ENCODE measurements at regions not wholly inside any gene's neighbourhood (a gene's known extent, or its start where the extent isn't known, plus 50 kb on each side); places are given as distances from the start of the nearest gene placed in this dataset.

DNA sequence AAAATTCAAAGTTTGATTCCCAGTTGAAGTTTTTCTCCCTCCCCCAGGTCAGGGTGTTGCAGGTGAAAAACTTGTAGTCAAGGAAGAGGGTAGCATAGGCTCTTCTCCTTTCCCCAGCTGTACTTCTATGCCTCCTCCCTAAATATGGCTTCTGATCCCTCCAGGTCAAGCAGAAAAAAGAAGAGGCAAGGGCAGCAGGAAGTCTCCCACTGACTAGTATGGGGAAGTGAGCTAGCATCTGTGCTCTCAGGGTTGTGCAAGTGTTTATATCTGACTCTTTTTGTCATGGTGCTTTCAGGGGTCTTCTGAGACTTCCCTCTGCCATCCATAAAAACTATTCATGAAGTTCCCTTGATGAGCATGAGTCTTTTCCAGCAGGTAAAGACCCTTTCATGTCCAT lies 76.0 kb downstream of the ATPSCKMT start:
- DNase-seq (ENCODE audit: low spot score), result no peak
- ChIA-PET CTCF (no interaction called here), POLR2A (ENCODE audit: low non-redundant PET) (no interaction called here)
- no peak overlapping the region for H3K27ac ChIP-seq
- TF ChIP-seq, protein P1, sequence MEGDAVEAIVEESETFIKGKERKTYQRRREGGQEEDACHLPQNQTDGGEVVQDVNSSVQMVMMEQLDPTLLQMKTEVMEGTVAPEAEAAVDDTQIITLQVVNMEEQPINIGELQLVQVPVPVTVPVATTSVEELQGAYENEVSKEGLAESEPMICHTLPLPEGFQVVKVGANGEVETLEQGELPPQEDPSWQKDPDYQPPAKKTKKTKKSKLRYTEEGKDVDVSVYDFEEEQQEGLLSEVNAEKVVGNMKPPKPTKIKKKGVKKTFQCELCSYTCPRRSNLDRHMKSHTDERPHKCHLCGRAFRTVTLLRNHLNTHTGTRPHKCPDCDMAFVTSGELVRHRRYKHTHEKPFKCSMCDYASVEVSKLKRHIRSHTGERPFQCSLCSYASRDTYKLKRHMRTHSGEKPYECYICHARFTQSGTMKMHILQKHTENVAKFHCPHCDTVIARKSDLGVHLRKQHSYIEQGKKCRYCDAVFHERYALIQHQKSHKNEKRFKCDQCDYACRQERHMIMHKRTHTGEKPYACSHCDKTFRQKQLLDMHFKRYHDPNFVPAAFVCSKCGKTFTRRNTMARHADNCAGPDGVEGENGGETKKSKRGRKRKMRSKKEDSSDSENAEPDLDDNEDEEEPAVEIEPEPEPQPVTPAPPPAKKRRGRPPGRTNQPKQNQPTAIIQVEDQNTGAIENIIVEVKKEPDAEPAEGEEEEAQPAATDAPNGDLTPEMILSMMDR (conservative IDR thresholded peaks at IDR 0.05; ENCODE audit: low read depth), result no peak

DNA sequence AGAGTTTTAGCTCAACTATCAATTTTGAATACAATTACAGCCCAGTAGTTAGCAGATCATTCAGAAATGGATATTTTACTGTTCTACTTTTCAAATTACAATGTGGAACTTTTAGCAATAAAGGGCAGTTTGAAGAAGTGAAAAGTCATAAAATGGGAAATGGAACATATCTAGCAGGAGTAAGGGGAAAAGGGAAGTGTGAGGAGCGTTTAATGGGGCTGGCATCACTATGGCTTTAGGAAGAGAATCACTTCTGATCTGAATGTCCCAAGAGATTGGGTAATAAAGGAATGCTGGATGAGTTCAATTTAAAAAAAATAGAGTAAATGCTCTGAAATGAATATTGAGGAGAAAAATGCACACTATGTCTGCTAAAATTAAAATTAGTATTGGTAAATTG lies 77.4 kb downstream of the ATPSCKMT start:
- ChIA-PET CTCF (no interaction called here), POLR2A (ENCODE audit: low non-redundant PET) (no interaction called here)
- TF ChIP-seq, protein P1 (conservative IDR thresholded peaks at IDR 0.05; ENCODE audit: low read depth), result no peak
- no peak overlapping the region for H3K27ac ChIP-seq
- no peak for DNase-seq (ENCODE audit: low spot score)

DNA sequence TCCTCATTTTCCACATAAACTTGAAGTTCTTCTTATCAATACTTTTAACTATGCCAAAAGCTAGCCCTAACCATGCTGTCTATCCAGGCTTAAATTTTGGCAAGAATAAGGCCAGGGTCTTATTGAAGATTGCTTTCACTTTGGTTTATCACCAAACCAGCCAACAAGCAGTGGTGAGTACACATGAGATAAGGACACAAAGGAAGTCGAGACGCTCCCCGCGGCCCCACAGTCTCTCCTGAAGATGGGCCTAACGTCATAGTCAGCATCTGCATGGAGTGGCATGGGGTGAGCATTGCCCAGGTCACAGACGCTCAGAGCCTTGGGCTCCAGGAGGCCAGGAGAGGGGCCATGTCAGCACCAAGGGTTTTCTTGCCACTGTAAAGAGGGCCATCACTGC lies 80.3 kb downstream of the ATPSCKMT start:
- H3K27ac ChIP-seq, result no peak overlapping the region
- ChIA-PET CTCF (no interaction called here), POLR2A (ENCODE audit: low non-redundant PET) (no interaction called here)
- TF ChIP-seq, protein P1 (conservative IDR thresholded peaks at IDR 0.05; ENCODE audit: low read depth), result no peak
- DNase-seq (ENCODE audit: low spot score), result no peak

DNA sequence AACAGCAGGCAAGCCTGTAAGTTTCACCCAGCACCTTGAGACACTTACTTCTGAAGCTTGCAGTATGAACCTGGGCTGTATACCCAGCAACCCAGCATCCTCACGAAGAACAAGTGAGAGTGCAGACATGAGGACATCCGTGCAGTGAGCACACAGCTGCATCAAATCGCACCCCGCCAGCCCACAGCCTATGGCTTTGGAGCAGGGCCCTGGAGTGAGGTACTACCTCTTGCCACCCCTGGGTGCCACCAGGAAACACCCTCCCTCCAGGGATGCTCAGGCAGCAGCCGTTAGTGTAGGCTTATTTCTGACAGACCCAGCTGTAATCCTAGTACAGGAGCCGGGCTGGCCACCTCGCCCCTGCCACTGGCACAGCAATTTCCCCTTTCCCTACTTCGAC lies 81.4 kb downstream of the ATPSCKMT start:
- no peak overlapping the region for H3K27ac ChIP-seq
- no peak for DNase-seq (ENCODE audit: low spot score)
- ChIA-PET POLR2A (ENCODE audit: low non-redundant PET) (no interaction called here), CTCF (interaction anchor here (0.6 kb wide), 1 partner anchor 442 kb away, joined by 3 read pairs; no protein-coding TSS in a partner anchor)
- TF ChIP-seq, protein P1 (conservative IDR thresholded peaks at IDR 0.05; ENCODE audit: low read depth), result no peak

DNA sequence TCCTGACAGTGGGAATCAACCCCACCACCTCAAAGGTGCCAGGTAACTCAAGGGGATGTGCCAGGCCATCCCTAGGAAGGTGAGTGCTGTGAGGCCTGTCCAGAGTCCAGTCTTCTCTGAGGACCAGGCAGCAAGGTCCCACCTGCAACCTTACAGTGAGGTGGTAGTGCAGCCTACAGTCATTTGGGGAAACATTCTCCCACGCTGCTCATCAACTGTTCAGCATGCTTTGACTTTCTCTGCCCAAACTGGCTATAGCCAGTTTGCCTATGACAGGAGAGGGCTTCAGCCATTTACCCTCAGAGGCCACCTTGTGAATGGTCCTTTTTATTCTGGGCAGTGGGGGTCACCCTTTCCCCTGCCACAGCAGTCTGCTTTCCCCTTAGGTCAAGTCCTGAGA lies 81.9 kb downstream of the ATPSCKMT start:
- POLR2A ChIA-PET (ENCODE audit: low non-redundant PET), result no interaction called here
- no peak overlapping the region for H3K27ac ChIP-seq
- CTCF ChIA-PET, result interaction anchor here (0.6 kb wide), 1 partner anchor 441 kb away, joined by 3 read pairs; no protein-coding TSS in a partner anchor
- DNase-seq (ENCODE audit: low spot score), result no peak
- TF ChIP-seq, protein P1 (conservative IDR thresholded peaks at IDR 0.05; ENCODE audit: low read depth), result no peak

DNA sequence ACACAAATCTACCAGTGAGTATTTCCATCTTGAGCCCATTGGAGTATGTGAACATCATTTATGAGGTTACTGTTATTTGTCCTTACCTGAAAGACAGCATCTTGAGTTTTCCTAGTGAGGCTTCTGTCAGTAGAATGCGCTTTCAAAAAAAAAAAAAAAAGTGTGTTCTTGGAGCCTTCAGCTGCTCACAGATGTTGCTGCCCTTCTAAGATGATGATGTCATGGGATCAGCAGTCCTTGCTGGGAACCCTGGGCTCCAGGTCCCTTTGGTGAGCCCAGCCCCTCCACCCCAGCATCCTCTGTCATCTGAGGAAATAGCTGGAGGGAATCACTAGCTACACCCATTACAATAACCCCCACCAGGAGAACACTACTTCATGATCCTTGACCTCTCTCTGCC lies 83.3 kb downstream of the ATPSCKMT start:
- ChIA-PET POLR2A (ENCODE audit: low non-redundant PET) (no interaction called here), CTCF (no interaction called here)
- no peak overlapping the region for H3K27ac ChIP-seq
- TF ChIP-seq, protein P1 (conservative IDR thresholded peaks at IDR 0.05; ENCODE audit: low read depth), result no peak
- DNase-seq (ENCODE audit: low spot score), result no peak

DNA sequence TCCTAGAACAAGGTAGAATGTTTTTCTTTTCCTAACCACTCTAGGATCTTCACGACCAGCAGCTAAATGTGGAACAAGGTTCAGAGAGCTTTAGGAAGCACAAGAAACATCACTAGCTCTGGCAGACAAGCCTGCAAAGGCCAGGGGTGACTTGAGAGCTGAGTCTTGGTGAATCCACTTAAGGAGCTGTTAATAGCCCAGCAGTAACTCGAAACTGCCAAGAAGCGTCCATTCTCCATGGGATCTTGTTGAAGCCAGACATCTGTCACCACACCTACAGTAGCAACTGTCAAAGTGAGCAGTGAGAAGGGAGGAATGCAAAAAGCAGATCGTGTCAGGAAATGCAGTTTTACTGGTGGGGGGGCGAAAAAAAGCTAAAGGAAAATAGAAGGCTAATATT lies 87.2 kb downstream of the ATPSCKMT start:
- CTCF ChIA-PET, result interaction anchor here (0.5 kb wide), 1 partner anchor 478 kb away, joined by 3 read pairs; no protein-coding TSS in a partner anchor
- no peak overlapping the region for H3K27ac ChIP-seq
- TF ChIP-seq, protein P1 (conservative IDR thresholded peaks at IDR 0.05; ENCODE audit: low read depth), result no peak
- DNase-seq (ENCODE audit: low spot score), result no peak
- POLR2A ChIA-PET (ENCODE audit: low non-redundant PET), result no interaction called here

All from RWPE1 (cell line).